ENCODE measurements at regions not wholly inside any gene's neighbourhood (a gene's known extent, or its start where the extent isn't known, plus 50 kb on each side); places are given as distances from the start of the nearest gene placed in this dataset.

GRCh38 chr1:222418654-222419053 is 129.2 kb downstream of the HHIPL2 start:
- TF ChIP-seq BACH2 (CRISPR knock-in tag; IDR thresholded peaks at IDR 0.05; ENCODE audit: borderline replicate concordance), result no peak
- no peak for TF ChIP-seq RARB (CRISPR knock-in tag; IDR thresholded peaks at IDR 0.05)

All from SK-N-SH treated with all-trans-retinoic acid at 6 μM for 48 hours (cell line).